VCaP (cell line): ENCODE measurements at regions not wholly inside any gene's neighbourhood (a gene's known extent, or its start where the extent isn't known, plus 50 kb on each side); places are given as distances from the start of the nearest gene placed in this dataset.

Experiments
- H3K27ac ChIP-seq: fragments of 450-650 bp; 2 replicates; pipeline ENCODE4 v1.5.1; 2017
- CTCF ChIP-seq: fragments of 450-650 bp; conservative IDR thresholded peaks from 2 replicates; pipeline ENCODE4 v1.5.1; 2017; ENCODE audit warnings: mild to moderate bottlenecking, moderate library complexity

GRCh38 chr2:51299370-51299769 is 267.4 kb upstream of the NRXN1 start:
- no peak for TF ChIP-seq CTCF
- H3K27ac ChIP-seq = no peak overlapping the region

- H3K27ac ChIP-seq = no peak overlapping the region
- TF ChIP-seq CTCF = no peak
These were observed 265.6 kb upstream of the NRXN1 start for GRCh38 chr2:51297488-51297887.

- no peak overlapping the region for H3K27ac ChIP-seq
- TF ChIP-seq CTCF = no peak
These were observed 261.8 kb upstream of the NRXN1 start for GRCh38 chr2:51293566-51294200.

GRCh38 chr2:51291762-51292551 is 260.0 kb upstream of the NRXN1 start:
- no peak overlapping the region for H3K27ac ChIP-seq
- TF ChIP-seq CTCF = no peak

- no peak for TF ChIP-seq CTCF
- H3K27ac ChIP-seq = no peak overlapping the region
These were observed 258.8 kb upstream of the NRXN1 start for GRCh38 chr2:51290725-51291124.

- no peak overlapping the region for H3K27ac ChIP-seq
- no peak for TF ChIP-seq CTCF
These were observed 257.1 kb upstream of the NRXN1 start for GRCh38 chr2:51289045-51289444.

GRCh38 chr2:51268191-51268590 is 236.3 kb upstream of the NRXN1 start:
- no peak overlapping the region for H3K27ac ChIP-seq
- TF ChIP-seq CTCF = no peak
